NB4 (cell line): ENCODE measurements at regions not wholly inside any gene's neighbourhood (a gene's known extent, or its start where the extent isn't known, plus 50 kb on each side); places are given as distances from the start of the nearest gene placed in this dataset.

Source experiments
- MYC ChIP-seq: IDR thresholded peaks from 2 replicates; pipeline ENCODE4 v1.6.1; 2011; ENCODE audit warnings: low read depth, low read length
- POLR2A ChIP-seq: IDR thresholded peaks from 2 replicates; pipeline ENCODE4 v1.6.1; 2011; ENCODE audit warnings: mild to moderate bottlenecking; ENCODE audit not compliant: insufficient read length; ENCODE audit errors: extremely low read depth
- TF ChIP-seq, protein P1 (sequence below): IDR thresholded peaks from one replicate; pipeline ENCODE4 v1.5.1; 2012; ENCODE audit warnings: low read depth, low read length
- TF ChIP-seq, protein P2 (sequence below): IDR thresholded peaks from 2 replicates; pipeline ENCODE4 v1.6.1; 2011; ENCODE audit warnings: low read depth, low read length

DNA sequence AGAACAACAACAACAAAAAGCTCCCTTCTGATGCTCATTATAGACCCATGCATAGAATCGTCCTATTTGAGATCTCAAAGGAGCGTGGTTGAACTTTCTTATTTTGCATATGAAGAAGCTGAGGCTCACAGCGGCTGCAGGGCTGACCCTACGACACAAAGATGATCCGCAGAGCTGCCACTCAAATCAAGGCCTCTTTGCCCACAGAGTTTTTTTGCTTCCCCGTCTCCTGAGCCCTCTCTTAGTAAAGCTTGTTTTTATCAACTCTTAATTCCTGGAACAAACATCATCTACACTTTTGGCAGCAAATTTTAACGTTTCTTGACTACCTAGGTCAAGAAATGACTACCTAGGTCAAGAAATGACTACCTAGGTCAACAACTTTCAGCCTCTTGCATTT lies 73.7 kb downstream of the C16orf95 start:
- TF ChIP-seq, protein P1, sequence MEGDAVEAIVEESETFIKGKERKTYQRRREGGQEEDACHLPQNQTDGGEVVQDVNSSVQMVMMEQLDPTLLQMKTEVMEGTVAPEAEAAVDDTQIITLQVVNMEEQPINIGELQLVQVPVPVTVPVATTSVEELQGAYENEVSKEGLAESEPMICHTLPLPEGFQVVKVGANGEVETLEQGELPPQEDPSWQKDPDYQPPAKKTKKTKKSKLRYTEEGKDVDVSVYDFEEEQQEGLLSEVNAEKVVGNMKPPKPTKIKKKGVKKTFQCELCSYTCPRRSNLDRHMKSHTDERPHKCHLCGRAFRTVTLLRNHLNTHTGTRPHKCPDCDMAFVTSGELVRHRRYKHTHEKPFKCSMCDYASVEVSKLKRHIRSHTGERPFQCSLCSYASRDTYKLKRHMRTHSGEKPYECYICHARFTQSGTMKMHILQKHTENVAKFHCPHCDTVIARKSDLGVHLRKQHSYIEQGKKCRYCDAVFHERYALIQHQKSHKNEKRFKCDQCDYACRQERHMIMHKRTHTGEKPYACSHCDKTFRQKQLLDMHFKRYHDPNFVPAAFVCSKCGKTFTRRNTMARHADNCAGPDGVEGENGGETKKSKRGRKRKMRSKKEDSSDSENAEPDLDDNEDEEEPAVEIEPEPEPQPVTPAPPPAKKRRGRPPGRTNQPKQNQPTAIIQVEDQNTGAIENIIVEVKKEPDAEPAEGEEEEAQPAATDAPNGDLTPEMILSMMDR, result no peak
- TF ChIP-seq POLR2A, result no peak
- TF ChIP-seq, protein P2, sequence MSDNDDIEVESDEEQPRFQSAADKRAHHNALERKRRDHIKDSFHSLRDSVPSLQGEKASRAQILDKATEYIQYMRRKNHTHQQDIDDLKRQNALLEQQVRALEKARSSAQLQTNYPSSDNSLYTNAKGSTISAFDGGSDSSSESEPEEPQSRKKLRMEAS, result no peak
- no peak for TF ChIP-seq MYC
